Omental fat pad (tissue), 3 donors: ENCODE measurements at regions not wholly inside any gene's neighbourhood (a gene's known extent, or its start where the extent isn't known, plus 50 kb on each side); places are given as distances from the start of the nearest gene placed in this dataset.

Experiments used
- ATAC-seq: fragments of 150-250 bp; one replicate; pipeline ENCODE4 v1.9.1; 2016; ENCODE audit warnings: mild to moderate bottlenecking, moderate library complexity; ENCODE audit not compliant: low FRiP score
- DNase-seq: peaks from one replicate; pipeline ENCODE4 v3.0.0-alpha.2; 2019; ENCODE audit warnings: low spot score
- TF ChIP-seq, protein P1 (sequence below), 3 donors: fragments of 450-650 bp; IDR thresholded peaks; one replicate each; pipeline ENCODE4 v1.5.1; 2016 to 2017; ENCODE audit warnings: antibody characterized with exemption in 3 of 3, mild to moderate bottlenecking in 3 of 3, moderate library complexity in 2 of 3

DNA sequence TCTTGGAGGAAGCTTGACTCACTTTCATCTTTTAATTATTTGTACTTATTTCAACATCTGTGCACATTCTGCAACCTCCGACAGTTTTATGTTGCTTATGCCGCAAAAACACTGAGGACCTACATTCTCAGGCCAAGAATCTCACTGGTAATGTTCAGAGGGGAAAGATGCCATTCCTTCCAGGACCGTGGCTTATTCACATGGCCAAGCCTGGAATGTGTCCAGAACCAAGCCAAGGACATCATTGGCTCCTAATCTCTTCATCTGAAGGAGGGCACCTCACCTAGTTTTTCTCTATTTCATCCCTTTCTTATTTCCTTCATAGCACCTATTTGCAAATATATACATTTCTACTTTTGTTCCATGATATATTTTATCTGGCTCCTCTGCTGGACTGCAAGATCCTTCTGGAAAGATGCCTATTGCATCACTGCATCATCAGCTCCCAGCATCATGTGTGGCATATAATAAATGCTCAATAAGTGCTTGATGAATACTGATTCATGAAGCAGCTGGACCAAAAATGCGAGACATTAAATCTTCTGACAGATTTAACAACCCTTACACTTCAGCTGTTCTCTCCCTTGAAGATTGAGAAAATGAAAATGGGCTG lies 377.1 kb downstream of the TNS1 start:
- no peak for ATAC-seq
- DNase-seq = no peak
- TF ChIP-seq, protein P1, sequence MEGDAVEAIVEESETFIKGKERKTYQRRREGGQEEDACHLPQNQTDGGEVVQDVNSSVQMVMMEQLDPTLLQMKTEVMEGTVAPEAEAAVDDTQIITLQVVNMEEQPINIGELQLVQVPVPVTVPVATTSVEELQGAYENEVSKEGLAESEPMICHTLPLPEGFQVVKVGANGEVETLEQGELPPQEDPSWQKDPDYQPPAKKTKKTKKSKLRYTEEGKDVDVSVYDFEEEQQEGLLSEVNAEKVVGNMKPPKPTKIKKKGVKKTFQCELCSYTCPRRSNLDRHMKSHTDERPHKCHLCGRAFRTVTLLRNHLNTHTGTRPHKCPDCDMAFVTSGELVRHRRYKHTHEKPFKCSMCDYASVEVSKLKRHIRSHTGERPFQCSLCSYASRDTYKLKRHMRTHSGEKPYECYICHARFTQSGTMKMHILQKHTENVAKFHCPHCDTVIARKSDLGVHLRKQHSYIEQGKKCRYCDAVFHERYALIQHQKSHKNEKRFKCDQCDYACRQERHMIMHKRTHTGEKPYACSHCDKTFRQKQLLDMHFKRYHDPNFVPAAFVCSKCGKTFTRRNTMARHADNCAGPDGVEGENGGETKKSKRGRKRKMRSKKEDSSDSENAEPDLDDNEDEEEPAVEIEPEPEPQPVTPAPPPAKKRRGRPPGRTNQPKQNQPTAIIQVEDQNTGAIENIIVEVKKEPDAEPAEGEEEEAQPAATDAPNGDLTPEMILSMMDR (IDR thresholded peaks at IDR 0.05) = no peak

DNA sequence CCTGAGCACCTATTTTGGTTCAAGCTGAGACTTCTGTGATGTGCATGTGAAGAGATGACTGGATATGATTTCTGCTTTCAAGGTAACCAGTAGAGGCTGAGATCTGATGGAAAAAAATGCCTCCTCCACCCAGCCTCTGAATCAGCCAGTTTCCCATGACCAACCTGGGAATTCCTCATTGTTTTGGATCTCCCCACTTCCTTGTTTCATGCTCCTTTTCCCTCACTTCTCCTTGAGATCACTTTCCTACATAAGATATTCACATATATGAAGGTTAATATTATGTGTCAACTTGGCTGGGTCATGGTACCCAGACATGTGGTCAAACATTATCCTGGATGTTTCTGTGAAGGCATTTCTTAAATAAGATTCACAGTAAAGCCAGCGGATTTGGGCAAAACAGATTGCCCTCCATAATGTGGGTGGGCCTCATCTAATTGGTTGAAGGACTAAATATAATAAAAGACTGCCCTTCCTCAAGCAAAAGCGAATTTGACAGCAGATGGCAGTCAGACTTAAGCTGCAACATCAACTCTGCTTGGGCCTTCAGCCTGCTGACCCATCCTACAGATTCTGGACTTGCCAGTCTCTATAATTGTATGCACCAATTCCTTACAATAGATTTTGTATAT lies 379.4 kb downstream of the TNS1 start:
- TF ChIP-seq, protein P1 (IDR thresholded peaks at IDR 0.05) = no peak
- ATAC-seq = no peak
- DNase-seq = no peak

- TF ChIP-seq, protein P1 (IDR thresholded peaks at IDR 0.05) = no peak
- ATAC-seq = no peak
- no peak for DNase-seq
Observed at GRCh38 chr2:217622205-217623060, 380.4 kb downstream of the TNS1 start.

- DNase-seq (no peak), ATAC-seq (no peak)
- TF ChIP-seq, protein P1 (IDR thresholded peaks at IDR 0.05) = no peak
Observed at GRCh38 chr2:217621391-217621801, 381.4 kb downstream of the TNS1 start.

DNA sequence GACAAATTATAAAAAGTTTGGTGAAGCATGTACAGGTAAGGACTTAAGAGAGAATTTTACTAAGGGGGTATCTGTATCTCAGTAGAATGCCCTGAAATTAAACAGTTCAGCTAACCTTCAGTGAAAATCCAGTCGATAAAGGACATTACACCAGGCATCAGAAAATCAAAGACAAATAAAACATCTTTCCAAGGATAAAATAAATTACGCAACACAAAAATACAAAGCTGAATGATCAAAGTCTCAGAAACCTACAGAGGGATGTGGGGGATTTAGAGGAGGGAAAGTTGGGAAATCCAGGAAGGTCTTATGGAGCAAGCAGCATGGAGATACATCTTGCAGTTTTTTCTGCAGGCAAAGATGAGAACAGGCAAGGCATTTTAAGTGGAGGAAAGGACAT lies 384.1 kb downstream of the TNS1 start:
- ATAC-seq (no peak), DNase-seq (no peak)
- TF ChIP-seq, protein P1 (IDR thresholded peaks at IDR 0.05) = no peak

- TF ChIP-seq, protein P1 (IDR thresholded peaks at IDR 0.05) = no peak
- DNase-seq (no peak), ATAC-seq (no peak)
Observed at GRCh38 chr2:217617616-217618022, 385.2 kb downstream of the TNS1 start.
